IMR-90 (cell line): ENCODE measurements at regions not wholly inside any gene's neighbourhood (a gene's known extent, or its start where the extent isn't known, plus 50 kb on each side); places are given as distances from the start of the nearest gene placed in this dataset.

ENCODE experiments used
- CEBPB ChIP-seq: IDR thresholded peaks from 2 replicates; pipeline ENCODE4 v1.6.1; 2012; ENCODE audit warnings: low read depth, low read length, improper control_type of control experiment
- CHD1 ChIP-seq: IDR thresholded peaks from 2 replicates; pipeline ENCODE4 v1.6.1; 2012; ENCODE audit warnings: low read depth, low read length, improper control_type of control experiment
- CTCF ChIP-seq: conservative IDR thresholded peaks from 2 replicates; pipeline ENCODE4 v1.5.1; 2012; ENCODE audit warnings: mild to moderate bottlenecking, low read depth, low read length, improper control_type of control experiment
- MAZ ChIP-seq: IDR thresholded peaks from 2 replicates; pipeline ENCODE4 v1.6.1; 2012; ENCODE audit warnings: low read depth, mild to moderate bottlenecking, low read length, improper control_type of control experiment, moderate library complexity, borderline replicate concordance
- MXI1 ChIP-seq: IDR thresholded peaks from 2 replicates; pipeline ENCODE4 v1.6.1; 2012; ENCODE audit warnings: low read depth, mild to moderate bottlenecking, low read length, moderate library complexity, borderline replicate concordance
- POLR2A ChIP-seq: IDR thresholded peaks from 2 replicates; pipeline ENCODE4 v1.6.1; 2012; ENCODE audit warnings: mild to moderate bottlenecking, low read depth, low read length
- RAD21 ChIP-seq: IDR thresholded peaks from 2 replicates; pipeline ENCODE4 v1.6.1; 2012; ENCODE audit warnings: low read length, improper control_type of control experiment
- RCOR1 ChIP-seq: IDR thresholded peaks from 2 replicates; pipeline ENCODE4 v1.6.1; 2012; ENCODE audit warnings: mild to moderate bottlenecking, low read length, improper control_type of control experiment; ENCODE audit not compliant: insufficient replicate concordance
- RFX5 ChIP-seq: IDR thresholded peaks from 2 replicates; pipeline ENCODE4 v1.8.0; 2012; ENCODE audit warnings: low read depth, mild to moderate bottlenecking, low read length, moderate library complexity
- SMC3 ChIP-seq: fragments of 150-350 bp; IDR thresholded peaks from 2 replicates; pipeline ENCODE4 v1.6.1; 2016; ENCODE audit warnings: low read depth, mild to moderate bottlenecking, antibody characterized with exemption, low read length, moderate library complexity
- TF ChIP-seq, protein P1 (sequence below): fragments of 150-350 bp; IDR thresholded peaks from 2 replicates; pipeline ENCODE4 v1.6.1; 2016; ENCODE audit warnings: low read depth, mild to moderate bottlenecking, low read length, moderate library complexity, borderline replicate concordance

- TF ChIP-seq CEBPB: no peak
- no peak for TF ChIP-seq RAD21
- TF ChIP-seq CTCF: no peak
- TF ChIP-seq POLR2A: no peak
- no peak for TF ChIP-seq MXI1
- no peak for TF ChIP-seq RCOR1
- TF ChIP-seq SMC3: no peak
- TF ChIP-seq, protein P1, sequence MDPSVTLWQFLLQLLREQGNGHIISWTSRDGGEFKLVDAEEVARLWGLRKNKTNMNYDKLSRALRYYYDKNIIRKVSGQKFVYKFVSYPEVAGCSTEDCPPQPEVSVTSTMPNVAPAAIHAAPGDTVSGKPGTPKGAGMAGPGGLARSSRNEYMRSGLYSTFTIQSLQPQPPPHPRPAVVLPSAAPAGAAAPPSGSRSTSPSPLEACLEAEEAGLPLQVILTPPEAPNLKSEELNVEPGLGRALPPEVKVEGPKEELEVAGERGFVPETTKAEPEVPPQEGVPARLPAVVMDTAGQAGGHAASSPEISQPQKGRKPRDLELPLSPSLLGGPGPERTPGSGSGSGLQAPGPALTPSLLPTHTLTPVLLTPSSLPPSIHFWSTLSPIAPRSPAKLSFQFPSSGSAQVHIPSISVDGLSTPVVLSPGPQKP: no peak
- TF ChIP-seq MAZ: no peak
- TF ChIP-seq RFX5: no peak
- no peak for TF ChIP-seq CHD1
These were observed 492.0 kb upstream of the SALL3 start for GRCh38 chr18:78487649-78488048.
